Head of caudate nucleus (tissue), 42 donors: ENCODE measurements at regions not wholly inside any gene's neighbourhood (a gene's known extent, or its start where the extent isn't known, plus 50 kb on each side); places are given as distances from the start of the nearest gene placed in this dataset.

Experiments used
- DNase-seq, 42 donors: peaks; one replicate each; pipeline versions ENCODE4 v3.0.0 to v3.0.0-alpha.2; 2020 to 2021; ENCODE audit warnings: mixed read lengths in 7 of 42
- intact Hi-C: fragments of 100-400 bp; cut with DNase I; formaldehyde crosslinking; loops from one replicate; pipeline ENCODE4 v1.15.0; 2022

DNA sequence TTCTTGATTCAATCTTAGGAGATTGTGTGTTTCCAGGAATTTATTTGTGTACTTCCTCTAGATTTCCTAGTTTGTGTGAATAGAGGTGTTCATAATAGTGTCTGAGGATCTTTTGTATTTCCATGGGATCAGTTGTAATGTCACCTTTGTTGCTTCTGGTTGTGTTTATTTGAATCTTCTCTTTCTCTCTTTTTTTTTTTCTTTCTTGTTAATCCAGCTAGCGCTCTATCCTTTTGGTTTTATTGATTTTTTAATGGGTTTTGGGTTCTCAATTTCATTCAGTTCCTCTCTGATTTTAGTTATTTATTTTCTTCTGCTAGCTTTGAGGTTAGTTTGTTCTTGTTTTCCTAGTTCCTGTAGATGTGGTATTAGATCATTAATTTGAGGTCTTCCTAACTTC is 242.5 kb downstream of the SEC23A start:
- DNase-seq, result no peak
- intact Hi-C loops, result no loop called here

DNA sequence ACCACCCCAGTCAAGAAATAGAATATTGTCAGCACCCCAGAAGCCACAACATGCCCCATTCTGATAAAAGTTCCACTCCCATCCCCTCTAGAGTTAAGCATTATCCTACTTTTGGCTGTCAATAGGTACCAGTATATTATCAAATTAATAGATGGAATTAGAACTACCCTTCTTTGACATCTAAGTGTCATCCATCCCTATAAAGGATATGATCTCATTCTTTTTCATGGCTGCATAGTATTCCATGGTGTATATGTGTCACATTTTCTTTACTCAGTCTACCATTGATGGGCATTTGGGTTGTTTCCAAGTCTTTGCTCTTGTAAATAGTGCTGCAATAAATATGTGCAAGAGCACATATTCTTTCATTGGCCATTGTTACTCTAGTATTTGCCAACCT is 246.2 kb downstream of the SEC23A start:
- intact Hi-C loops, result no loop called here
- DNase-seq, result no peak

DNA sequence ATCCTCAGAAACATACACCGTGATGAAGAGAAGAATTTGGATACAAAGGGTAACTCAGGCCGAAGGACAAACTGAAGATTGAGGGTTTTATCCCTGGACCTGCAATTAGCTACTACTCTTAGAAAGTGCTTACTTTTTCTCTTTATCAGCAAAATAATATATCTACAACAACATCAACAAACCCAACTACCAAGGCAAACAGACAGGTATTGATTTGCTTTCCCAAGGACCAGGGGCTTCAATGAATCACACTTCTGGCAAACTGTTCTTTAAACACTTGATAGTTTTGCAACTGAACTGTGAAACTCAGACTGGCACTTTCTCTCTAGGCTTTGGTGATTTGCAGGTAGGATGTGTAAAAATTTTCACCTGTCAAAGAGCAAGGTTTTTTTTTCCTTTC is 247.5 kb downstream of the SEC23A start:
- intact Hi-C loops, result no loop called here
- no peak for DNase-seq

DNA sequence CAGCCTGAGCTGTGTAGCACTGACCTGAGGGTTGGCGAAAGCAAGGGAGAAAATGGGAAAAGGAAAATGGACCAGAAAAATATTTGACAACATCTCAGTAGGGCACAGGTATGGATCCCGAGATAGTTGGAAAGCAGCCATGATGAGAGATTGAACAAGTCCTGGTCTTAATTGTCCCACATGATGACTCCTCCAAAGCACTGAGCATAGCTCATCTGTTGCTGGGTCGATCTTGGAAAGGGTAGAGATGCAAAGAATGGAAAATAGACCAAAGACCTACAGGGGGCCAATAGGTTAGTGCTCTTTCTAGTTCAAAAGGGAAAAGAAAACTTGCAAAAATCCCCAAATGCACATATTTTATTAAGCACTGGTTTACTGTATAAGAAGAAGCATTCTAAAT is 251.9 kb downstream of the SEC23A start:
- intact Hi-C loops, result no loop called here
- DNase-seq, result no peak

DNA sequence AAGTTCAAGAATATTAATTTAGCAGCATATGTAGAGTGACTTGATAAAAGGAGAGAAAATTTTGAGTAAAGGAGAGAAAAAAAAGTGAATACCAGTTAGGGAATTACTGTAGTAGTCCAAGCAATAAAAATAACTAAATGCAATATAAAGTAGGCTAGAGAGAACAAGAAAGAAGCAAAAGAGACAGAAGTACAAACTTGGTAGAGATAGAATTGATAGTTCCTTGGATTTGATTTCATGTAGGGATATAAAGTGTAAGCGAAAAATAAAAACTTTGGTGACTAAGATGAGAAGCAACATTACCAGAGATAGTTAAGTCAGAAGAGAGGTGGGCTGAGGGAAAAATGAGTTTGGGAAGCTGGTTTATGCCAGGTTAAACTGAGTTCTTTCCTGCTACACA is 252.4 kb downstream of the SEC23A start:
- intact Hi-C loops, result no loop called here
- no peak for DNase-seq

DNA sequence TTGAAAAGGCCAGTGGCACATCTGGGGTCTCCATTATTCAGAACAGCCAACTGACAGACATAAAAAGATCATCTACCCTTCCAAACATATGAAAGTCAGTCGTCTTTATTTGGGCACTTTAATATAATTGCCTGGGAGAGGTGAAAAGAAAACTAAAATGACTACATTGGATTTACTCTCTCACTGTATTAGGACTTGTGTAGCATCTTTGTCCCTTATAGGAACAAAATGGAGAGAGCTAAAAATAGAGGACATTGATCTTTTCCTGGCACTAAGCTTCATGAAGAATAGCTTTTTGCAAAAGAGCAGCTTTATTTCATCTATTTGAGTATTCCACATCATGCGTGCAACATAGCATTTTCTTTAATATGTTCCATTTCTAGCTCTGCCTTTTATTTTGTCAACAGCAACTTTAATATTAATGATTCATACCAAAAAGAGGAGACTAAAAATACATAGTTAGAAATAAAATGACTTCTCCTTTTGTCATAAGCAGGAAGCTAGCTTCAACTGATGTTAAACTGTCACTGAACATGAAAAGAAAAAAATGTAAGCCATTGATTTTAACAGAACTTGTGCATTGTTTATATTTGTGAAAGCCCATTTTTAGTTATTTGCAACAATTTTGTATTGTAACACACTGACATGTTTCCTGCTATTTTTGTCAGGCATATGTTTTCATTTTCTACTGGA is 254.6 kb downstream of the SEC23A start:
- DNase-seq, result no peak
- intact Hi-C loops, result no loop called here

DNA sequence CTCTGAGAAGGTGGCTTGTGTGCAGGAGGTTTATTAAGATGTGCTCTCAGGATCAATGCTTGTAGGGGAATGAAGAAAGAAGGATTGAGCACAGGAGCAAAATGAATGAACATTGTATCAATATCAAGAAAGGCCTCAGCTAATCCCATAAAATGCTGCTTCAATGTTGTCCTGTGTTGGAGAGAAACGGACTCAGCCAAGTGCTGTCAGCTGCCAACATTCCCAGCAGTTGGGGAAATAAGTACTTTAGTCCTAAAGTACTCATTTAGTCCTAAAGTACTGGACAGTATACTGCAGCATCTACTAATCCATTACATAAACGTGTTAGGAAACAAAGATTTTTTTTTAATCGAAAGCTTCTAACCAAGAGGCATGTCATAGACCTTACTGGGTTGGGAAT is 255.9 kb downstream of the SEC23A start:
- no peak for DNase-seq
- intact Hi-C loops, result no loop called here

DNA sequence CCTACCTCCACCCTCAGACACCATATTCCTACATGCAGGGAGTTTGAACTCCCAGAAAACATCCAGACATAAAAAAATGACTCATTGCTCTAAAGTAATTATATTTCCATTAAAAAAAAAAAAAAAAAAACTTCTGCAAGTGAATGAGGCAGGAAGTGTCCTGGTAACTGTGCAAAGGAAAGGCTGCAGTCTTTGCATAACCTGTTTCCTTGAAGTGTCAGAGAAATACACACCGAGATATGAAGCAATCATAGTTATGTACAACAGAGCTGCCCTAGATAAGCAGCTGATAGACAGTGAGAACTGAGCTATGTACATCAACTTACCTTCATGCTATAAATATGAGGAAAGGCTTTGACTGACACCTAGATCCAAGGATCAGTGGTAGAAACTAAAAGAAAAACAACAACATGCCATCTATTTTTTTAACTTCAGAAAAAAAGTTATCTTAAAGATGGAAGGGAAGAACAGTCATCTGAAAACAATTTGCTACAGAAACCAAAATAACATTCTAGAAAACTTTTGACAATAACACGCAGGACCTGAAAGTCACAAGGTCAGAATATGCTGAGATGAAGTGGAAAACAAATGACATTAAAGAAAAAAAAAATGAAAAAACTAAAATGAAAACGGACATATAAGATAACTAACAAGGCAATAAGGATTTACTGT is 263.2 kb downstream of the SEC23A start:
- no peak for DNase-seq

DNA sequence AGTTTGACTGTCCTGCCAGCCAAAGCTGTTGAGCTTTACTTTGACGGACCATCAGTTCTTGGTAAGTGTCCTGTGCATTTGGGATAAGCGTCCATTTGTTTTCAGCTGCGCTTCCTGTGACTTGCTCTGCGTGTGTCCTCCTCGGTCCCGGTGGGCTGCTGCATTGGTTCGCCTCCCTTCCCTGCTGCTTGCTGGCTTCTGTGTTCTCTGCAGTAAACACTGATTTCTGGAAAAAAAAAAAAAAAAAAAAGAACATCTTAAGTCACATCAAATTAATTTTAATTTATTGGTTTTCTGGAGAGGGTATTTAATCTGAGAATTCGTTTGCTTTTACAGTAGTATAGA is 264.1 kb downstream of the SEC23A start:
- intact Hi-C loops, result no loop called here
- DNase-seq, result no peak

More for the DNA sequence above, 263.2 kb downstream of the SEC23A start:
- intact Hi-C loops, result no loop called here

DNA sequence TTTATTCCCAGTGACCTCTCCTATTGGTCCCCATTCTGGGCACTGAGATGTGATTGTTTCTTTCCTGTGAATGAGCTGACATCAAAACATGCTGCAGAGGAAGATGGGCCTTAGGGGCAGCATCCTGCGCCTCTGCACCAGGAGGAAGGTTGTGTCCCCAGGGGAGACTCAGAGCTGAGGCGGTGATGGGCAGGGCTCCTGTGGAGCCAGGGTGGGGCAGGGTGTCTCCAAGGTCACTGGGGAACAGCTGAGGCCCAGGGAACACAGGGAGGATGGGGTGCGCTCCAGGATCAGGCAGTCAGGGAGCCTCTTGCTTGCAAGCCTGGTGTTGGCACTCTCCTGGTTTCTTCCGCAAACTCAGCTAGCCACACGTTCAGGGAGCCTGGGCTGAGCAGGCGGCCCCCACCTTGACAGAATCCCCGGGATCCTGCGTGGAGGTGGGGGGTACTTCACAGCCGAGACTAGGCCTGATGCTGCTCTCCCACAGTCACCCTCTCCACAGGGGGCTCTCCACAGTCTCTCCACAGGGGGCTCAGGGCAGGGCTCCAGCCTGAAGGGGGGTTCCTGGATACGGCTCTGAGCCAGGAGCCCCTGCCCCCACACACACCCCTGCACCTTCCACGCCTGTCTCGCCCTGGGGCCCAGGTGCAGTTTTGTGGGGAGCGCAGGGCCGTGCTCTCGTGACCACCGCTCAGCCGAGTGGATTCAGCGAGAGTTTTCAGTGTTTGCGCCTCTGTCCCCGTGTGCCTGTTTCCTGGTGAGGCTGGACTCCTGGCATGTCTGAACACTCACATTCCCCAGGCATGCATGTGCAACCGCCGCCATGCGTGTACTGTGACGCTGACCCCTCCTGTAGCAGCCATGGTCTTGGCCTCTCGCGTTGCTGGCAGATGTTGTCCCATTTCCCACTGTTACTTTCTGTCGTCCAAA is 264.7 kb downstream of the SEC23A start:
- no peak for DNase-seq
- intact Hi-C loops, result no loop called here

DNA sequence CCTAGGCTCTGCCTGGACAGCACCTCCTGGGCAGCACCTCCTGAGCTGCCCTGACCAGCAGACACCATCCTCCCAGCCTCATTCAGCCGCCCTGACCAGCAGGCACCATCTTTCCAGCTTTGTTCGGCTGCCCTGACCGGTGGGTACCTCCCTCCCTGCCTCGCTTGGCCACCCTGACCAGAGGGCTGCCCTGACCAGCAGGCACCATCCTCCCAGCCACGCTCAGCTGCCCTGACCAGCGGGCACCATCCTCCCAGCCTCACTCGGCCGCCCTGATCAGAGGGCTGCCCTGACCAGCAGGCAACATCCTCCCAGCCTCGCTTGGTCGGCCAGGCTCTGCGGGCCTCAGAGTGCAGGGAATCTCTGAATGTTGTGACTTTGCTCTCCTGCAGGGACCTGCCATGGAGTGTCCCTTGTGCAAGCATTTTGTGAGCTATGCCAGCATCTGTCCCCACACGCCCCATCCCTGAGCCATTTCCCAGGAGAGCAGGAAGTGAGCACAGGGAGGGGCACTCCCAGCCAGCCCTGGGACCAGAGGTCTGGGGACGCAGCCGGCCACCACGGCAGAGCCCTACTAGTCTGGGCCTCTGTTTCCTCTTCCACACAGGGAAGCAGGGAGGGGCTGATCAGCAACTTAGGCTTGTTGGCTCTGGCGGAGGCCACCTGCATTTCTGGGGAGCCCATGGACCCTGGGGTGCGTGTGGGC is 265.5 kb downstream of the SEC23A start:
- intact Hi-C loops, result no loop called here
- no peak for DNase-seq

DNA sequence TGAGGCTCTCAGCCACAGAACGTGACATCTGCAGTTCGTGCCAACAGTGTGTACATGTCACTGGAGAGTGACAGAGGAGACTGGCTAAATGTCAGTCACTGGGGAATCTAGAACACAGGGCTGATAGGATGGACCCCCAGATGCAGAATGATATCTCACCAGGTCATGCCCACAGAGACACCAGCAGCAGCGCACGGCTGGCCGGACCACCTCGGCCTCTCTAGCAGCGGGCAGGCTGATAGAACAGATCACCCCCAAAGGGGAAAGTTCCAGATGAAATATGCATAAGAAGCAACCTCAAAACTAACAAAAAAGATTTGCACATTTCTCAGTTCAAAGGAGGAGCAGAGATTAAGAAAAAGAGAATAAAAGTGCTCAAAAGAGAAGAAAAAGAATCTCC is 266.5 kb downstream of the SEC23A start:
- intact Hi-C loops, result no loop called here
- no peak for DNase-seq

DNA sequence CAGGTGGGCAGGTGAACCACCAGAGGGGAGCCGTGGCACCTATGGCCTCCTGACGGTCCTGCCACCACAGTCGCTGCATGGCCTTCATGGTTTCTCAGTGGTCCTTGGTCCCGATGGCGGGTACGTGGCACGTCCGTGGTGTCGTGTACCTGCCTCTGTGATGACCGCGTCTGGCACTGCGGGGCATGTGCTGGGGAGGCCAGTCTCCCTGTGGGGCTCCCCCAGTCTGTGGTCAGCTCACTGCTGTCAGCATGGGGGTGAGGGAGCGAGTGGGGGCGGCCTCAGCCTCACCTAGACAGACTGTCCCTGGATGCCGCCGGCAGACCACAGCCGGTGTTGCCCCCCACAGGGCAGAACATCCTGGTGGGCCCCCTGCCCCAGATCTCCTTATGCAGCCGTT is 267.2 kb downstream of the SEC23A start:
- intact Hi-C loops, result no loop called here
- DNase-seq, result no peak

DNA sequence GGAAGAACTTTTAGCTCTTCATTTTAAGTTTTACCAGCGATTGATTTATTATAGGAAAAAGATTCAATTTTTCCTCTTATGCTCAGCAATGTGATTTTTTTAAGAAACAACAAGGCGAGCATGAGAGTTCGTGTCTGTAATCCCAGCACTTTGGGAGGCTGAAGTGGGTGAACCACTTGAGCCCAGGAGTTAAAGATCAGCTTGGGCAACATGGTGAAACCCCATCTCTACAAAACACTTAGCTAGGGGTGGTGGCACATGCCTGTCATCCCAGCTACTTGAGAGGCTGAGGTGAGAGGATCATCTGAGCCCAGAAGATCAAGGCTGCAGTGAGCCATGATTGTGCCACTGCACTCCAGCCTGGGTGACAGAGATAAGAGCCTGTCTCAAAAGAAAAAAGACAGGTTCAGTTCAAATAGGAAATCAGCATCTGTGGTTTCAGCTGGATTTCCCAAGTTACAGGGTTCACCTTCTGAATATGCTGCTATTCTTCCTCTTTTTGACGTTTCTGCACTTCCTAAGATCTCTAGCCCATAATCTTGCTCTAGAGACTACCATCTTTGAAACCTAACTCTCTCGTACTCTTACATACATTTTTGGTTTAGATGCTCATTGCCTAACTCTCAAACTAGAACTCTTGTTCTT is 274.7 kb downstream of the SEC23A start:
- intact Hi-C loops, result no loop called here
- DNase-seq, result no peak

DNA sequence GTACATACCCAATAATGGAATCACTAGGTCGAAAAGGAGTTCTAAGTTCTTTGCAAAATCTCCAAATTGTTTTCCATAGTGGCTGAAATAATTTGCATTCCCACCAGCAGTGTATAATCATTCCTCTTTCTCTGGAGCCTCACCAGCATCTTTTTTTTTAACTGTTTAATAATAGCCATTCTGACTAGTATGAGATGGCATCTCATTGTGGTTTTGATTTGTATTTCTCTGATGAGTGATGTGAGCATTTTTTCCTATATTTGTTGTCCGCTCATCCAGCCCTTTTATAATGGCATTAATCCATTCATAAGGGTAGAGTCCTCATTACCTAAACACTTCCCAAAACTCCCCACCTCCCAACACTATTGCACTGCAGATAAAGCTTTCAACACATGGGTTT is 278.3 kb downstream of the SEC23A start:
- no peak for DNase-seq
- intact Hi-C loops, result no loop called here

DNA sequence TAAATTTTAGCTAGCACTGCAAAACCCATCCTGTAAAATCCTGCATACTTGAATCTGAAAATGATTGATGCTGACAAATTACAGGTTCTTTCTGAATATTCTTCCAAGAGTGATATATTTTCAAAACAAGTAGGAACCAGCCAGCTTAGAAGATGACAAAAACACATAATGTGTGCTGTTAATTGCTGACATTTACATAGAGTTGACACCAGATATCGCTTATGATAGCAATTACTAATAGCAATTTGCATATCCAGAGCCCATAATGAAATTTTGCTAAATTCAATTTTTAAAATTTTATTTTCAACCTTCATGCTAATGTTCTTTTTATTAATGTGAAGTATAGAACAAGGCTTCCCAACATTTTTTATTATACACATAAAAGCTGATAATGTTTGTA is 284.5 kb downstream of the SEC23A start:
- intact Hi-C loops, result no loop called here
- DNase-seq, result no peak

DNA sequence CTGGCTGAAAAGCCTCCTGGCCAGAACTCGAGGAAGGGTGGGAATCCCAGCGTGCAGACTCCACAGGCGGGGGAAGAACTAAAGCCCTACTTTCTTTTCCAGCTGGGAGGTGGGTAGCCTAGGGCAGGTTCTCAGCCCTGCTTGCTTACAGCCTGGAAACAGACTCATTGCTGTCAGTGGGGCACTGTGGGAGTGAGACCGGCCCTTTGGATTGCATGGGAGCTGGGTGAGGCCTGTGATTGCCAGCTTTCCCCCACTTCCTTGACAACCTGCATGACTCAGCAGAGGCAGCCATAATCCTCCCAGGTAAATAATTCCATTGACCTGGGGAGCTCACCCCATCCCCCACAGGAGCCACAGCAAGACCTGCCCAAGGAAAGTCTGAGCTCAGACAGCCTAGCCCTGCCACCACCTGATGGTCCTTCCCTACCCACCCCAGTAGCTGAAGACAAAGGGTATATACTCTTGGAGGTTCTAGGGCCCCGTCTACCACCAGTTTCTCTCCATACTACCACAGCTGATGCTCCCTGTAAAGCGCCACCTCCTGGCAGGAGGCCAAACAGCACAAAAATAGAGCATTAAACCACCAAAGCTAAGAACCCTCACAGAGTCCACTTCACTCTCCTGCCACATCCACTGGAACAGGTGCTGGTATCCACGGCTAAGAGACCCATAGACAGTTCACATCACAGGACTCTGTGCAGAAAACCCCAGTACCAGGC is 294.1 kb downstream of the SEC23A start:
- DNase-seq, result no peak
- intact Hi-C loops, result no loop called here

DNA sequence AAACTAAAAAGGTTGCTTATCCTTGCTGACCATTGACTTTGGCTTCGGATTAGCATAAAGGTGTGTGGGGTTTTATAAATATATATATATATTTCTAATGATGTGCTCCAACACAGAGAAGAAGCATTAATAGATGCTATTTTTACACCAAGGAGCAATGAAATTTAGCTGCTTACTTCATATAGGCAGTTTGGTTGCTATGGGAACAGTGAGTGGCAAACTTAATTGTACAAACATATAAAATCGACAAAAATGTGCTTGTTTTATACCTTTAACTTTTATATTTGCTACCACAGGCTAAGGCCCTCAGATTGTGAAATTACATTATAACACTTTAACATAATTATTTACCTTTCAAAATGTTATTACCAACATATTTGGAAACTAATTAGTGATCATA is 303.4 kb downstream of the SEC23A start:
- intact Hi-C loops, result no loop called here
- DNase-seq, result no peak

DNA sequence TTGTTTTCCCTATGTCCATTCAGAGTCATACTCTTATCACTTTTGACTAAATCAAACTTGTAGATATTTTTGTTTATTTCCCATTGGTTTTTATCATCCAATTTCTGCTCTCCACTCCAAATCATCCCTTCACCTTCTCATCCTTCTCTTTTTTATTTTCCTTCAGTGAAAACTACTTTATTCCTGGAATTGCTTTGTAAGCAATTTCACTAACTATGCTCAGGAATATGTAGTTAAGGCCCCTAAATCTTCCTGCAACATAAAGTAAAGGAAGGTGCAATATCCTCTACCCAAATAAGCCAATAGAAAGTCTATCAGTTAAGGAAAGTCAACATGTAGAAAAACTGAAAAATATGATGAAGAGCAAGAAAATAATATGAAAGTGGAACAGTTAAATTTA is 308.4 kb downstream of the SEC23A start:
- intact Hi-C loops, result no loop called here
- DNase-seq, result no peak
